Epithelial cell of esophagus (primary cell): ENCODE measurements at regions not wholly inside any gene's neighbourhood (a gene's known extent, or its start where the extent isn't known, plus 50 kb on each side); places are given as distances from the start of the nearest gene placed in this dataset.

Experiments used
- DNase-seq: peaks from one replicate; pipeline ENCODE4 v3.0.0; 2010; ENCODE audit warnings: low read depth
- H3K4me3 ChIP-seq: 2 replicates; pipeline ENCODE4 v1.5.1; 2011; ENCODE audit warnings: mild to moderate bottlenecking, low read length, control low read depth
- TF ChIP-seq, protein P1 (sequence below): IDR thresholded peaks from 2 replicates; pipeline ENCODE4 v1.5.1; 2011; ENCODE audit warnings: low read depth, mild to moderate bottlenecking, low read length, control low read depth, inconsistent platforms; ENCODE audit not compliant: insufficient read depth; ENCODE audit errors: missing control alignments

DNA sequence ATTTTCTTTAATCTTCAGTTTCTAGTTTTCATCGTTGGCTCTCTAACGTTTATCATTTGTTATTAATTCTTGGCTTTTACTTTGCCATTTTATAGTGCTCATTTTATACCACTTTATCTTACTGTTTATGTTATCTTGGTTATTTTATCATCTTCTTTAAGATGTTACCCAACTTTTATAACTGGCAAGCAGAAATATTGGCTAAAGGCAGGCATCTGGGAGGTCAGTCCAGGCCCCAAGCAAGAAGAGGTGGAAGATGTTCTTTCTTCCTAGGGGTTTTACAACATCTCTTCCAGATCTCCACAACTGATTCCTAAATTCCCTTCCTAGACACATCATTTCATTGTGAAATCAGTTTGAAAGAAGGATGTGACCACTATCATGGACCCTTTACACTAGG, 208.1 kb downstream of the AHR start:
- TF ChIP-seq, protein P1, sequence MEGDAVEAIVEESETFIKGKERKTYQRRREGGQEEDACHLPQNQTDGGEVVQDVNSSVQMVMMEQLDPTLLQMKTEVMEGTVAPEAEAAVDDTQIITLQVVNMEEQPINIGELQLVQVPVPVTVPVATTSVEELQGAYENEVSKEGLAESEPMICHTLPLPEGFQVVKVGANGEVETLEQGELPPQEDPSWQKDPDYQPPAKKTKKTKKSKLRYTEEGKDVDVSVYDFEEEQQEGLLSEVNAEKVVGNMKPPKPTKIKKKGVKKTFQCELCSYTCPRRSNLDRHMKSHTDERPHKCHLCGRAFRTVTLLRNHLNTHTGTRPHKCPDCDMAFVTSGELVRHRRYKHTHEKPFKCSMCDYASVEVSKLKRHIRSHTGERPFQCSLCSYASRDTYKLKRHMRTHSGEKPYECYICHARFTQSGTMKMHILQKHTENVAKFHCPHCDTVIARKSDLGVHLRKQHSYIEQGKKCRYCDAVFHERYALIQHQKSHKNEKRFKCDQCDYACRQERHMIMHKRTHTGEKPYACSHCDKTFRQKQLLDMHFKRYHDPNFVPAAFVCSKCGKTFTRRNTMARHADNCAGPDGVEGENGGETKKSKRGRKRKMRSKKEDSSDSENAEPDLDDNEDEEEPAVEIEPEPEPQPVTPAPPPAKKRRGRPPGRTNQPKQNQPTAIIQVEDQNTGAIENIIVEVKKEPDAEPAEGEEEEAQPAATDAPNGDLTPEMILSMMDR, result no peak
- H3K4me3 ChIP-seq, result no peak overlapping the region
- no peak for DNase-seq

DNA sequence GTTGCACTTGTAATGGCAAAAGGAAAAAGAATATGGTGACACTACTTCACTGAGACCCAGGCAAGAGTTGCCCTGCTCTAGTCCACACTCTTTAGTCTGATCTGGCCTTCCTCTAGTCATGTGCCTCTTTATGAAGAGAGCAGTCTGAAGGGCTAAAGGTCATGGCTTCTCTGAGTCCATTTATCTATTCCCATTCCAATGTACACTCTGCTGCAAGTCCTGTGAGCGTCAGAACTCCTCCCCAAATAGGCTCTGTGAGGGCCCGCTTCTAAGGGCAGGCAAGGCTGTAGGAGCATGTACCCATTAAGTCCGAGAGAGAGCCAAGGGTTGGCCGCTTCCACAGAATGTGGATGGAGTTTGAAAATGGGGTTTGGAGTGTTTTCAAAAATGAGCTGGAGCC, 209.3 kb downstream of the AHR start:
- DNase-seq, result no peak
- TF ChIP-seq, protein P1, result no peak

DNA sequence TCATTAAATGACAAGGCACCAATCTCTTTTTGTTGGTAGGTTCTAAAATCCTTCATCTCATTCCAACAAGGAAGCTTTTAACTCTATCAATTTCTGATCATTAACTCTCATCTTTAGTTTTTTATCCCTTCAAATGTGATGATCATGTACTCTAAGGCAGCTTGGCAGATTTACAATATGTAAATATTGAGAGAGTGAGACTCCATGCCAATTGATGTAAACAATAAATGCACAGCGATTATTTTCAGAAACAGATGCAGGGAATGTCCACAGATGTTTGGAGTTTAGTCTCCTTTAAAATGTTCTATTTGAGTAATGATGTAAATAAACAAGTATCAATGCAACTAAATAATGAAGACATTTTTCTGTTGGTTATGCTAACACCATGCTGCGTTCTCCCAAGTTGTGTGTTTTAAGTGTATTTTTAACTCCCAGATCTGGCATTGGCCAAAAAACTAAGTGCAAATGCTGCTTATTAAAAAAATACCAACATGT, 213.8 kb downstream of the AHR start:
- DNase-seq, result no peak
- H3K4me3 ChIP-seq, result no peak overlapping the region
- TF ChIP-seq, protein P1, result no peak

More for the DNA sequence above, 209.3 kb downstream of the AHR start:
- no peak overlapping the region for H3K4me3 ChIP-seq

DNA sequence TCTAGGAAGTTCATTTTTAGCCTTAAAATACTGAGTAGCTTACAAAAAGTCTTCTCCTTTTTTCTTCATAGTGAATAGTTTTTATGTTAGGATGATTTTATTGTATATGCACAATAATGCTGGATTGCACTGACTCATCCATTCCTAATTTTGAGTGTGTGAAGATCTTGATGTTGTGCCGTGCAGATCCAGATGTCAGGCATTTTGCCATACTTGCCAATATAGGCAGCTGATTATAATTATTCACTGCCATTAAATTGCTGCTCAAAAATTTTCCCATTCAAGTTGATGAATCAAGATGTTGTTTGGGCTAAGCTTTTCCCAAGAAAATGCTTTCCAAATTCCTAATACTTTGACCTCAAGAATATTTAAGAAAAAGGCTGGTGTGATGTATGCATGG, 218.3 kb downstream of the AHR start:
- DNase-seq, result no peak
- TF ChIP-seq, protein P1, result no peak
- no peak overlapping the region for H3K4me3 ChIP-seq

DNA sequence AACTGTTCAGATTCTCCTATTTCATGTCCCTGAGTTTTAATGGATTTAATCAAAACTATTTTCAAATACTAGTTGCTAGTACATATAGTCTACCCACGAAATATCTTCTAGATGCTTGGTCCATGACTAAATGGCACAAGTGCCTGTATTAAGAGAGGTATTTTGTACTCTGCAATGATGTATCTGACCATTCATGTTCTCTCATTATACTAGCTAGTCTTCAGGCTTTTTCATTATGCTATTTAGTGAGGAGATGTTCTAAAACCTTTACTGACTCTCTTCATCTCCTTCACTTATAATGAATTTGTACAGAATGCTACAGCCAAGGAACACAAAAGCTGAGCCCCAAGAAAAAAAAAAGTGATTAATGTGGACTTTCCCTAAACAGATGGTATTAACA, 222.5 kb downstream of the AHR start:
- TF ChIP-seq, protein P1, result no peak
- no peak overlapping the region for H3K4me3 ChIP-seq
- DNase-seq, result no peak

DNA sequence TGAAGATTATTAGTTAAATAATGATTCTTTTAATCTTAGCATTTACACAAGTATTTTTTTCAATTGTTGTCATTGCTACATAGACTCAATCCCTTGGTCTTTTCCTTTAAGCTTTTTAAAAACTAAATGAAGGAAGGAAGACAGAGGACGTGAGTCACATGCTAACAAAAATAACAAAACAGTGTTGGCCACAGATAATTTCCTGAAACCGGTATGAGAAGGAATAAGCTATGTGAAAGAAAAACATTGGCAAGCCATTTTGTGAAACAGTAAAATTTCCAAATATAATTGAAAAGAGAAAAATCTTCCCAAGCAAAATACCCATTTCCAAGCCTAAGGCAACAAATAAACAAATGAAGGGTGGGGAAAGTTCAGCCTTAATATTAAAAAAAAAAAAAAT, 223.0 kb downstream of the AHR start:
- H3K4me3 ChIP-seq, result no peak overlapping the region
- peak; percentile 70 for DNase-seq
- TF ChIP-seq, protein P1, result no peak
